Mesenchymal stem cell (in vitro differentiated cells and primary cell): ENCODE measurements at regions not wholly inside any gene's neighbourhood (a gene's known extent, or its start where the extent isn't known, plus 50 kb on each side); places are given as distances from the start of the nearest gene placed in this dataset.

ENCODE experiments used
- DNase-seq: peaks from one replicate; pipeline ENCODE4 v3.0.0-alpha.2; 2013
- H2AFZ ChIP-seq: one replicate; pipeline ENCODE4 v1.6.1; 2013; ENCODE audit warnings: low read depth, mild to moderate bottlenecking, control low read depth, inconsistent platforms, low read length, moderate library complexity
- H2AK5ac ChIP-seq: 2 replicates; pipeline ENCODE4 v1.6.1; 2013; ENCODE audit warnings: low read length, moderate library complexity, mild to moderate bottlenecking, inconsistent platforms; ENCODE audit not compliant: severe bottlenecking
- H2BK120ac ChIP-seq: one replicate; pipeline ENCODE4 v1.6.1; 2013; ENCODE audit warnings: low read depth, mild to moderate bottlenecking, inconsistent platforms, low read length, moderate library complexity
- H2BK12ac ChIP-seq, 2 experiments: one replicate each; pipeline ENCODE4 v1.6.1; 2013; ENCODE audit warnings: inconsistent platforms in 2 of 2, low read length in 2 of 2, mild to moderate bottlenecking in 2 of 2, moderate library complexity in 2 of 2, control low read depth in 1 of 2
- H2BK15ac ChIP-seq: one replicate; pipeline ENCODE4 v1.6.1; 2013; ENCODE audit warnings: mild to moderate bottlenecking, low read depth, inconsistent platforms; ENCODE audit not compliant: poor library complexity, severe bottlenecking
- H2BK5ac ChIP-seq: 2 replicates; pipeline ENCODE4 v1.6.1; 2013; ENCODE audit warnings: low read depth, mild to moderate bottlenecking, low read length, control low read depth, inconsistent platforms; ENCODE audit not compliant: poor library complexity, severe bottlenecking
- H3K14ac ChIP-seq, 2 experiments: one replicate each; pipeline ENCODE4 v1.6.1; 2013; ENCODE audit warnings: inconsistent platforms in 2 of 2, low read length in 2 of 2, control low read depth in 1 of 2, mild to moderate bottlenecking in 1 of 2, moderate library complexity in 1 of 2
- H3K18ac ChIP-seq, 2 experiments: one replicate each; pipeline ENCODE4 v1.6.1; 2013; ENCODE audit warnings: inconsistent platforms in 2 of 2, low read length in 2 of 2, control low read depth in 1 of 2, low read depth in 1 of 2, mild to moderate bottlenecking in 1 of 2
- H3K23ac ChIP-seq, 2 experiments: one replicate each; pipeline ENCODE4 v1.6.1; 2013; ENCODE audit warnings: inconsistent platforms in 2 of 2, low read length in 2 of 2, mild to moderate bottlenecking in 2 of 2, moderate library complexity in 2 of 2, control low read depth in 1 of 2
- H3K27ac ChIP-seq: 2 replicates; pipeline ENCODE4 v1.5.1; 2013; ENCODE audit warnings: mild to moderate bottlenecking, moderate library complexity, low read length, control low read depth, inconsistent platforms; ENCODE audit not compliant: poor library complexity, severe bottlenecking
- H3K27me3 ChIP-seq, 2 experiments: 2 replicates each; pipeline versions ENCODE4 v1.6.1 to v1.7.0; 2013; ENCODE audit warnings: low read length in 2 of 2, mild to moderate bottlenecking in 2 of 2, moderate library complexity in 2 of 2, control low read depth in 1 of 2, inconsistent platforms in 1 of 2; ENCODE audit not compliant: control insufficient read depth in 1 of 2, insufficient read depth in 1 of 2
- H3K36me3 ChIP-seq, 2 experiments: 2 replicates each; pipeline versions ENCODE4 v1.6.1 to v1.7.0; 2013; ENCODE audit warnings: low read length in 2 of 2, control low read depth in 1 of 2, inconsistent platforms in 1 of 2, low read depth in 1 of 2, mild to moderate bottlenecking in 1 of 2; ENCODE audit not compliant: insufficient read depth in 2 of 2, control insufficient read depth in 1 of 2
- H3K4ac ChIP-seq, 2 experiments: one replicate each; pipeline ENCODE4 v1.6.1; 2013; ENCODE audit warnings: inconsistent platforms in 2 of 2, low read length in 2 of 2, mild to moderate bottlenecking in 2 of 2, moderate library complexity in 2 of 2, control low read depth in 1 of 2, low read depth in 1 of 2
- H3K4me1 ChIP-seq: 2 replicates; pipeline ENCODE4 v1.6.1; 2013; ENCODE audit warnings: low read depth, low read length, control low read depth; ENCODE audit not compliant: control insufficient read depth, insufficient read depth
- H3K4me2 ChIP-seq: 2 replicates; pipeline ENCODE4 v1.6.1; 2013; ENCODE audit warnings: low read length, mild to moderate bottlenecking, inconsistent platforms; ENCODE audit not compliant: poor library complexity, severe bottlenecking
- H3K4me3 ChIP-seq, 2 experiments: 2 replicates each; pipeline versions ENCODE4 v1.5.1 to v1.7.0; 2013; ENCODE audit warnings: low read length in 2 of 2, mild to moderate bottlenecking in 2 of 2, control low read depth in 1 of 2, low read depth in 1 of 2; ENCODE audit not compliant: insufficient read depth in 1 of 2
- H3K79me1 ChIP-seq: replicated peaks from 2 replicates; pipeline ENCODE4 v1.6.1; 2013; ENCODE audit warnings: mild to moderate bottlenecking, control low read depth, low read length, inconsistent platforms; ENCODE audit not compliant: poor library complexity, severe bottlenecking
- H3K9ac ChIP-seq: 2 replicates; pipeline ENCODE4 v1.7.0; 2013; ENCODE audit warnings: mild to moderate bottlenecking, low read length, moderate library complexity
- H3K9me3 ChIP-seq: 2 replicates; pipeline ENCODE4 v1.7.0; 2013; ENCODE audit warnings: mild to moderate bottlenecking, low read length; ENCODE audit not compliant: control insufficient read depth
- H4K8ac ChIP-seq: one replicate; pipeline ENCODE4 v1.6.1; 2013; ENCODE audit warnings: inconsistent platforms, mild to moderate bottlenecking, low read length, moderate library complexity
- H4K91ac ChIP-seq: one replicate; pipeline ENCODE4 v1.6.1; 2013; ENCODE audit warnings: mild to moderate bottlenecking, low read length, inconsistent platforms
- WGBS: methylation state at CpG from one replicate; pipeline ENCODE4 v1.1.7; 2013; ENCODE audit warnings: mixed read lengths; 5-methylcytosine and 5-hydroxymethylcytosine counted together

DNA sequence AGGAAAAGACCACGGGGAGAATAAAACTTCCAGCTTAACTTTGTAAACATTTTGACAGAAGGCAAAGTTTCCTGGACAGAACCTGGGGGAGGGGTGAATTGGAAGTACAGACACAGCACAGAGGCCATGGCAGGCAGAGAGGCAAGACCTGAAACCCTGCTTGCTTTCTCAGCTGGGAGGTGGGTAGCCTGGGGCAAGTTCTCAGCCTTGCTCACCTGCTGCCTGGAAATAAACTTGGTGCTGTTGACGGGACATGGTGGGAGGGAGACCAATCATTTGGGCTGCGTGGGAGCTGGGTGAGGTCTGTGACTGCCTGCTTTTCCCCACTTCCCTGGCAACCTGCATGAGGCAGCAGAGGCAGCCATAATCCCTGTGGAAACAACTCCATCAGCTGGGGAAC, 221.3 kb downstream of the MOXD1 start:
- Histone ChIP-seq H3K27ac (no peak overlapping the region), H2BK5ac (no peak overlapping the region), H3K9me3 (peaks cover 16% of the 10 kb centered on the region), H3K4me3 (no peak overlapping the region), H4K91ac (no peak overlapping the region), H3K4me1 (no peaks in the 10 kb centered on the region), H3K27me3 (no peaks in the 10 kb centered on the region), H2BK15ac (no peak overlapping the region), H4K8ac (peak overlapping the region; percentile 51), H3K79me1 (no peaks in the 10 kb centered on the region), H2AFZ (no peak overlapping the region), H2AK5ac (no peak overlapping the region), H3K9ac (no peak overlapping the region), H2BK120ac (no peak overlapping the region), H3K14ac (no peak overlapping the region), H3K23ac (no peak overlapping the region), H3K4me2 (no peak overlapping the region), H3K4ac (no peak overlapping the region), H3K18ac (peak overlapping the region in 1 of 2 experiments; percentile 28), H3K36me3 (no peaks in the 10 kb centered on the region), H2BK12ac (no peak overlapping the region)
- WGBS = 50% methylated on average over 3 of the region's 3 CpGs
- DNase-seq = no peak

DNA sequence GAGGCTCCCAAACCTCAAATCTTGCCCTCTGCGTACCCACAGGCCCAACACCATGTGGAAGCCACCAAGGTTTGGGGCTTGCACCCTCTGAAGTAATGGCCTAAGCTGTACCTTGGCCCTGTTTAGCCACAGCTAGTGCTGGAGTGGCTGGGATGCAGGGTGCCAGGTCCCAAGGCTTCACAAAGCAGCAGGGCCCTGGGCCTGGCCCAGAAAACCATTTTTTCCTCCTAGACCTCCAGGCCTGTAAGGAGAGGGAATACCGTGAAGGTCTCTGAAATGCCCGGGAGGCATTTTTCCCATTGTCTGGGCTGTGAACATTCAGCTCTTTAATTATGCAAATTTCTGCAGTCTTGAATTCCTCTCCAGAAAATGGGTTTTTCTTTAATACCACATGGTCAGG, 223.7 kb upstream of the CCN2 start:
- Histone ChIP-seq H2AK5ac (no peak overlapping the region), H3K27me3 (no peaks in the 10 kb centered on the region), H2BK120ac (no peak overlapping the region), H3K4me2 (no peak overlapping the region), H3K18ac (no peak overlapping the region), H4K8ac (no peak overlapping the region), H2AFZ (no peak overlapping the region), H3K36me3 (no peaks in the 10 kb centered on the region), H3K4me3 (no peak overlapping the region), H4K91ac (no peak overlapping the region), H2BK12ac (no peak overlapping the region), H3K9me3 (peaks cover 12% of the 10 kb centered on the region), H3K79me1 (no peaks in the 10 kb centered on the region), H3K27ac (no peak overlapping the region), H3K4me1 (no peaks in the 10 kb centered on the region), H3K9ac (no peak overlapping the region), H3K4ac (no peak overlapping the region), H3K14ac (no peak overlapping the region), H3K23ac (no peak overlapping the region), H2BK5ac (no peak overlapping the region), H2BK15ac (no peak overlapping the region)
- no peak for DNase-seq
- WGBS = 90% methylated on average over 3 of the region's 3 CpGs

DNA sequence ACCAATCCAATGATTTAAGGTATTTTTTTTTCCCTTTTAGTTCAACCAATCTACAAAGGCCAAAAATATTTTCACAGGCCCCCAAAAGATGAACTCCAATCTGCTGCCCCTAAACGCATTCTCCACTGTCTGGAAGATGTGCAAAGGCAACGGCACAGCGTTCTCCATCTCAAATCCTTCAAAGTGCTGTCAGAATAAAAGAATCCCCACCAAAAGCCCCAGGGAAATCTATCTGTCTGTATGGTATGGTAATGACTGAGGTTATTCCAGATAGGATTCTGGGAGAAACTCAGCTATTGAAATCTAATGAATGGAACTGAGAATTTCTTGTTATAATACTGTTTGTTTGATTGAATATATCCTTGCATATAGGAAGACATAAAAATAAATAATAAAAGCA, 217.8 kb upstream of the CCN2 start:
- H2BK15ac ChIP-seq = no peak overlapping the region
- H3K79me1 ChIP-seq = no peaks in the 10 kb centered on the region
- H3K9ac ChIP-seq = no peak overlapping the region
- no peak overlapping the region for H2BK120ac ChIP-seq
- H3K23ac ChIP-seq = no peak overlapping the region
- H2AFZ ChIP-seq = no peak overlapping the region
- H3K27me3 ChIP-seq = no peaks in the 10 kb centered on the region
- WGBS = 75% methylated on average over 2 of the region's 3 CpGs
- DNase-seq = no peak
- H3K4ac ChIP-seq = no peak overlapping the region
- H2BK12ac ChIP-seq = no peak overlapping the region
- H3K36me3 ChIP-seq = no peaks in the 10 kb centered on the region
- no peak overlapping the region for H4K8ac ChIP-seq
- H3K4me3 ChIP-seq = no peak overlapping the region
- no peak overlapping the region for H2AK5ac ChIP-seq
- no peaks in the 10 kb centered on the region for H3K4me1 ChIP-seq
- H4K91ac ChIP-seq = no peak overlapping the region
- no peak overlapping the region for H3K14ac ChIP-seq
- no peak overlapping the region for H3K4me2 ChIP-seq
- peaks cover 12% of the 10 kb centered on the region for H3K9me3 ChIP-seq
- H2BK5ac ChIP-seq = no peak overlapping the region
- H3K27ac ChIP-seq = no peak overlapping the region
- H3K18ac ChIP-seq = no peak overlapping the region

DNA sequence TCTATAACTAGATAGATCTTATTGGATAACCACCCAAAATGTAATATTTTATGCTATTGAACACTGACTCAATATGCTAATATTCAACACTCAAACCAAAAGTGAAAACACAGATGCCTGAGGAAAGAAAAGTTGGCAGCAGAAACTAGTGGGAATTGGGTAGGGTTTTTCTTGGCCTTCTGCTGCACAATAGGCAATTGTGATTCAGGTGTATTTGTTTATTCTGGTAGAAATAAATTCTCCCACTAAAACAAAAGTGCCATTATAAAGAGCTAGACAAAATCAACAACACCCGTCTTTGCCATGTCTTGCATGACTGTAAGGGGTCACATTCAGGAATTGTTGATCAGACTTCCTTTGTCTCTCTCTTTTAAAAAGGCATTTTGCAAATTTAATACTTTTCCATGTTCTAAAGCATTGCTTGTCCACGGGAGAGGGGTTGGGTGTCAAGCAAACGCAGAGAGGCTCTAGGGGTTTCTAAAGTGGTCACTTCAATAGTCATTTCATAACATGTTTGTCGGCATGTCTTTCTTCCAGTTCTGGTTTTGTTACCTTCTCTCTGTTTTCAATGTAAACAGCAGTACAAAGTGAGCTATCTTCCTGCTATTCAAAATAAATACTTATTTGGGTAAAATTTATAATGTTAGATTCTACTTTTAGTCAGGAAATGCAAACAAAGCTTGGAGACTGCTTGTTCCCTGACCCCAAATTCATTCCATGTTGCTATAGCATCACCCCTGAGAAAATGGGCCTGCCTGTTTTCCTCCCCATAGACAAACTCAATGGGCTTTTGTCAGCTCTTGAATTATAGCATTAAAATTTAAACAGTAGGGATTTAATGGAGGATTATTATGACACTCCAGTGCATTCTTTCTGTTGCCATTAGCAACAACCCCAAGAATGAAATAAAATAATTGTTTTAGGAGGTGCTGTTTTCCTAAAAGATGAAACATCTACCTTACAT, 217.0 kb upstream of the CCN2 start:
- Histone ChIP-seq H3K4ac (no peak overlapping the region), H3K27me3 (no peaks in the 10 kb centered on the region), H3K9me3 (peaks cover 12% of the 10 kb centered on the region), H3K4me2 (no peak overlapping the region), H3K27ac (no peak overlapping the region), H2BK5ac (no peak overlapping the region), H2BK15ac (no peak overlapping the region), H3K36me3 (no peaks in the 10 kb centered on the region), H3K9ac (no peak overlapping the region), H3K14ac (no peak overlapping the region), H2AK5ac (no peak overlapping the region), H2BK120ac (no peak overlapping the region), H3K18ac (no peak overlapping the region), H3K4me3 (no peak overlapping the region), H4K8ac (no peak overlapping the region), H3K79me1 (no peaks in the 10 kb centered on the region), H4K91ac (no peak overlapping the region), H3K4me1 (no peaks in the 10 kb centered on the region), H2AFZ (no peak overlapping the region), H2BK12ac (no peak overlapping the region), H3K23ac (no peak overlapping the region)
- WGBS = 58% methylated on average over 3 of the region's 4 CpGs
- DNase-seq = no peak
